Smooth muscle cell (in vitro differentiated cells): ENCODE measurements at regions not wholly inside any gene's neighbourhood (a gene's known extent, or its start where the extent isn't known, plus 50 kb on each side); places are given as distances from the start of the nearest gene placed in this dataset. TPM values are rescaled to one million over a fixed set of nuclear protein-coding genes. Genes with fewer than 3 reads are reported as not detected.

Experiments used
- small RNA-seq: library from RNA; depleted of rRNA; stranded (forward); fragments of <200 nt; gene quantifications from one replicate; pipeline ENCODE3, GENCODE V24; 2014

Small RNA genes in the stretch of these regions (small RNA-seq; reads per million reads assigned to genes)
- gene RNY3P3 = not detected
